HL-60 (cell line): ENCODE measurements at regions not wholly inside any gene's neighbourhood (a gene's known extent, or its start where the extent isn't known, plus 50 kb on each side); places are given as distances from the start of the nearest gene placed in this dataset.

Experiments used
- DNase-seq, 2 experiments: peaks; one replicate each; pipeline ENCODE4 v3.0.0-alpha.2; 2010 to 2020; ENCODE audit warnings: low read depth in 1 of 2, low spot score in 1 of 2
- H3K27ac ChIP-seq: fragments of 250-450 bp; sonication (Bioruptor Pico); replicated peaks from 2 replicates; pipeline ENCODE4 v1.5.1; 2020; ENCODE audit warnings: mild to moderate bottlenecking, moderate library complexity
- H3K27me3 ChIP-seq: fragments of 250-450 bp; sonication (Bioruptor Pico); 2 replicates; pipeline ENCODE4 v1.5.1; 2021; ENCODE audit warnings: mild to moderate bottlenecking, moderate library complexity; ENCODE audit not compliant: insufficient read depth, poor library complexity, severe bottlenecking
- H3K4me3 ChIP-seq: replicated peaks from 2 replicates; pipeline ENCODE4 v1.5.1; 2011; ENCODE audit warnings: mild to moderate bottlenecking, control low read depth, low read length; ENCODE audit not compliant: insufficient read depth
- CTCF ChIP-seq: IDR thresholded peaks from one replicate; pipeline ENCODE4 v1.5.1; 2011; ENCODE audit warnings: low read length, control low read depth, inconsistent platforms; ENCODE audit not compliant: insufficient read depth
- GABPA ChIP-seq: IDR thresholded peaks from 2 replicates; pipeline ENCODE4 v1.6.1; 2012; ENCODE audit warnings: low read depth
- POLR2AphosphoS5 ChIP-seq: IDR thresholded peaks from 2 replicates; pipeline ENCODE4 v1.6.1; 2012; ENCODE audit warnings: low read depth
- SPI1 ChIP-seq: IDR thresholded peaks from 2 replicates; pipeline ENCODE4 v1.6.1; 2012; ENCODE audit warnings: low read depth, mild to moderate bottlenecking, borderline replicate concordance
- TF ChIP-seq, protein P1 (sequence below): IDR thresholded peaks from 2 replicates; pipeline ENCODE4 v1.6.1; 2012; ENCODE audit warnings: low read depth; ENCODE audit not compliant: insufficient replicate concordance

- no peak for TF ChIP-seq GABPA
- no peak for TF ChIP-seq SPI1
- no peak for TF ChIP-seq POLR2AphosphoS5
- TF ChIP-seq, protein P1, sequence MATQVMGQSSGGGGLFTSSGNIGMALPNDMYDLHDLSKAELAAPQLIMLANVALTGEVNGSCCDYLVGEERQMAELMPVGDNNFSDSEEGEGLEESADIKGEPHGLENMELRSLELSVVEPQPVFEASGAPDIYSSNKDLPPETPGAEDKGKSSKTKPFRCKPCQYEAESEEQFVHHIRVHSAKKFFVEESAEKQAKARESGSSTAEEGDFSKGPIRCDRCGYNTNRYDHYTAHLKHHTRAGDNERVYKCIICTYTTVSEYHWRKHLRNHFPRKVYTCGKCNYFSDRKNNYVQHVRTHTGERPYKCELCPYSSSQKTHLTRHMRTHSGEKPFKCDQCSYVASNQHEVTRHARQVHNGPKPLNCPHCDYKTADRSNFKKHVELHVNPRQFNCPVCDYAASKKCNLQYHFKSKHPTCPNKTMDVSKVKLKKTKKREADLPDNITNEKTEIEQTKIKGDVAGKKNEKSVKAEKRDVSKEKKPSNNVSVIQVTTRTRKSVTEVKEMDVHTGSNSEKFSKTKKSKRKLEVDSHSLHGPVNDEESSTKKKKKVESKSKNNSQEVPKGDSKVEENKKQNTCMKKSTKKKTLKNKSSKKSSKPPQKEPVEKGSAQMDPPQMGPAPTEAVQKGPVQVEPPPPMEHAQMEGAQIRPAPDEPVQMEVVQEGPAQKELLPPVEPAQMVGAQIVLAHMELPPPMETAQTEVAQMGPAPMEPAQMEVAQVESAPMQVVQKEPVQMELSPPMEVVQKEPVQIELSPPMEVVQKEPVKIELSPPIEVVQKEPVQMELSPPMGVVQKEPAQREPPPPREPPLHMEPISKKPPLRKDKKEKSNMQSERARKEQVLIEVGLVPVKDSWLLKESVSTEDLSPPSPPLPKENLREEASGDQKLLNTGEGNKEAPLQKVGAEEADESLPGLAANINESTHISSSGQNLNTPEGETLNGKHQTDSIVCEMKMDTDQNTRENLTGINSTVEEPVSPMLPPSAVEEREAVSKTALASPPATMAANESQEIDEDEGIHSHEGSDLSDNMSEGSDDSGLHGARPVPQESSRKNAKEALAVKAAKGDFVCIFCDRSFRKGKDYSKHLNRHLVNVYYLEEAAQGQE: no peak
- no peak for TF ChIP-seq CTCF
- H3K27me3 ChIP-seq: no peaks in the 10 kb centered on the region
- no peak overlapping the region for H3K4me3 ChIP-seq
- DNase-seq: no peak
- no peak overlapping the region for H3K27ac ChIP-seq
These were observed 98.1 kb upstream of the EGFL6 start for GRCh38 chrX:13471269-13471668.

DNA sequence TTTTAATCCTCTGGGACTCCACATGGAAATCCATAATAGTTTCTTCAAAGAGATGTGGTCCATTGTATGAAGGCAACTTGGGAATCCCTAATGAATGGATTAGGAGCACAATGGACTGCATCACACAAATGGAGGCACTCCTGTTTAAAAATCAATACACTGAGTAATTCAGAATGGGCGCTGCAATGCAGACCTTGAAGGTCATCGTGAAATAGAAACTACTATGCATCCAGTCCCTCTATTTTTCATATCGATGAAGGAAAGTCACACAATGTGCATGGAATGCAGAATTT is 98.8 kb upstream of the EGFL6 start:
- Histone ChIP-seq H3K27ac (no peak overlapping the region), H3K4me3 (no peak overlapping the region), H3K27me3 (no peaks in the 10 kb centered on the region)
- TF ChIP-seq, protein P1: no peak
- TF ChIP-seq CTCF (no peak), SPI1 (no peak), GABPA (no peak), POLR2AphosphoS5 (no peak)
- no peak for DNase-seq

DNA sequence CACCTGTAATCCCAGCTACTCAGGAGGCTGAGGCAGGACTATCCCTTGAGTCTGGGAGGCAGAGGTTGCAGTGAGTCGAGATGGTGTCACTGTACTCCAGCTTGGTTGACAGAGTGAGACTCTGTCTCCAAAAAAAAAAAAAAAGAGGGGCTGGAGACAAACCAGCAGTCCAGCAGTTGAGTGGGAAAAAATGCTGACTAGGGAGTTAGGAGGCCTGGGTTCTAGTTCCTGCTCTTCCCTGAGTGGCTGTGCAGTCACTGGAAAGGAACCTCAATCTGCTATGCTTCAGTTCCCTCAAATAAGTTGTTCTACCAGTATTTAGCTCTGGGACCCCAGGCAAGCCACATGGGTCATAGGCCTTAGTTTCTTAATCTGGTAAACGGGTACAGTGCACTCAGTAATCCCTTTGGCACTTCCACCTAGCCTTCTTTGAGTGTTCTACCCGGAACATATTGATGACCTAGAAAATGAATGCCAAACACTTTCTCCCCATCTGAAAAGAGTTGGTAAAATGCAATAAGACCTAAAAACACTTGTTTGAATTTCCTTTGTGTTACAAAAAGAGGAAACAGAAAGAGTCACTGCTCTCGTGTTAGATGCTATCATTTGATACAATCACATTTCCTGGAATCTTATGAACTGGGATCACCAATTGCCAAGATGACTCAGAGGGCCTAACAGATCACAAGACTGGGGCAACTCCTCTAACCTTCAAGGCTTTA is 99.3 kb upstream of the EGFL6 start:
- Histone ChIP-seq H3K27ac (no peak overlapping the region), H3K4me3 (no peak overlapping the region)
- TF ChIP-seq POLR2AphosphoS5 (no peak), SPI1 (no peak), GABPA (no peak), CTCF (no peak)
- TF ChIP-seq, protein P1: no peak

More for the DNA sequence above, 99.3 kb upstream of the EGFL6 start:
- DNase-seq: no peak
- no peaks in the 10 kb centered on the region for H3K27me3 ChIP-seq
